ENCODE measurements at regions not wholly inside any gene's neighbourhood (a gene's known extent, or its start where the extent isn't known, plus 50 kb on each side); places are given as distances from the start of the nearest gene placed in this dataset.

- no peak for TF ChIP-seq SMAD4 (CRISPR knock-in tag; IDR thresholded peaks at IDR 0.05)
- TF ChIP-seq CTCF (IDR thresholded peaks at IDR 0.05): no peak
- TF ChIP-seq CREM (CRISPR knock-in tag; IDR thresholded peaks at IDR 0.05): no peak
- no peak for TF ChIP-seq STAT6 (CRISPR knock-in tag; conservative IDR thresholded peaks at IDR 0.05; ENCODE audit: low read depth)
- no peak for TF ChIP-seq JUN (CRISPR knock-in tag; IDR thresholded peaks at IDR 0.05)
- TF ChIP-seq FOXJ3 (CRISPR knock-in tag; IDR thresholded peaks at IDR 0.05; ENCODE audit: borderline replicate concordance): no peak
- no peak for TF ChIP-seq ZNF317 (CRISPR knock-in tag; IDR thresholded peaks at IDR 0.05; ENCODE audit: borderline replicate concordance, low read depth)
- TF ChIP-seq E2F1 (CRISPR knock-in tag; IDR thresholded peaks at IDR 0.05): no peak
These were observed 462.5 kb upstream of the SOX5 start for GRCh38 chr12:24411948-24412347.

Data from WTC11 (cell line).